Liver (tissue), 8 donors: ENCODE measurements at regions not wholly inside any gene's neighbourhood (a gene's known extent, or its start where the extent isn't known, plus 50 kb on each side); places are given as distances from the start of the nearest gene placed in this dataset.

Experiments
- DNase-seq: peaks from one replicate; pipeline ENCODE4 v3.0.0-alpha.2; 2017; ENCODE audit warnings: low spot score
- H3K27ac ChIP-seq, 2 donors: one replicate each; pipeline ENCODE4 v1.7.0; 2013; ENCODE audit warnings: inconsistent platforms in 2 of 2, low read length in 2 of 2, control low read depth in 1 of 2, low read depth in 1 of 2, mild to moderate bottlenecking in 1 of 2
- H3K27me3 ChIP-seq, 4 donors: one replicate each; pipeline versions ENCODE4 v1.6.1 to v1.7.0; 2013; ENCODE audit warnings: low read length in 3 of 4, inconsistent platforms in 1 of 4, mild to moderate bottlenecking in 1 of 4, moderate library complexity in 1 of 4; ENCODE audit not compliant: control insufficient read depth in 4 of 4, insufficient read depth in 4 of 4
- H3K36me3 ChIP-seq, 4 donors: one replicate each; pipeline versions ENCODE4 v1.6.1 to v1.7.0; 2013; ENCODE audit warnings: low read length in 3 of 4, mild to moderate bottlenecking in 3 of 4, low read depth in 1 of 4, moderate library complexity in 1 of 4; ENCODE audit not compliant: control insufficient read depth in 4 of 4, insufficient read depth in 3 of 4
- H3K4me1 ChIP-seq, 4 donors: one replicate each; pipeline versions ENCODE4 v1.6.1 to v1.7.0; 2013; ENCODE audit warnings: low read length in 3 of 4, mild to moderate bottlenecking in 3 of 4, moderate library complexity in 1 of 4; ENCODE audit not compliant: control insufficient read depth in 4 of 4, insufficient read depth in 4 of 4
- H3K4me3 ChIP-seq, 3 donors: one replicate each; pipeline versions ENCODE4 v1.6.1 to v1.7.0; 2013; ENCODE audit warnings: low read length in 3 of 3, control low read depth in 1 of 3, low read depth in 1 of 3, mild to moderate bottlenecking in 1 of 3
- H3K9ac ChIP-seq, 2 donors: one replicate each; pipeline ENCODE4 v1.7.0; 2013; ENCODE audit warnings: low read length in 2 of 2, mild to moderate bottlenecking in 2 of 2, moderate library complexity in 2 of 2, control low read depth in 1 of 2, low read depth in 1 of 2
- H3K9me3 ChIP-seq, 4 donors: one replicate each; pipeline versions ENCODE4 v1.6.1 to v1.7.0; 2013; ENCODE audit warnings: low read length in 3 of 4; ENCODE audit not compliant: control insufficient read depth in 4 of 4
- ATF3 ChIP-seq: IDR thresholded peaks from 2 replicates; pipeline ENCODE4 v1.6.1; 2016; ENCODE audit warnings: antibody characterized with exemption
- CTCF ChIP-seq: fragments of 150-350 bp; IDR thresholded peaks from 2 replicates; pipeline ENCODE4 v1.5.1; 2017; ENCODE audit warnings: improper control_type of control experiment, low read depth, low read length; ENCODE audit not compliant: missing input control
- EGR1 ChIP-seq, 2 donors: IDR thresholded peaks; 2 replicates each; pipeline ENCODE4 v1.6.1; 2016 to 2018; ENCODE audit warnings: antibody characterized with exemption in 2 of 2, low read depth in 2 of 2
- FOXA1 ChIP-seq: IDR thresholded peaks from 2 replicates; pipeline ENCODE4 v1.6.1; 2016; ENCODE audit warnings: antibody characterized with exemption
- FOXA2 ChIP-seq: IDR thresholded peaks from 2 replicates; pipeline ENCODE4 v1.6.1; 2016; ENCODE audit warnings: antibody characterized with exemption
- GABPA ChIP-seq, 2 donors: IDR thresholded peaks in 1 of 2; conservative IDR thresholded peaks in 1 of 2; 2 replicates each; pipeline ENCODE4 v1.6.1; 2016; ENCODE audit warnings: antibody characterized with exemption in 2 of 2, mild to moderate bottlenecking in 1 of 2, moderate library complexity in 1 of 2
- HNF4G ChIP-seq: IDR thresholded peaks from 2 replicates; pipeline ENCODE4 v1.6.1; 2016; ENCODE audit warnings: antibody characterized with exemption
- JUND ChIP-seq, 2 donors: IDR thresholded peaks; 2 replicates each; pipeline ENCODE4 v1.6.1; 2016; ENCODE audit warnings: antibody characterized with exemption in 2 of 2
- MAX ChIP-seq: IDR thresholded peaks from 2 replicates; pipeline ENCODE4 v1.6.1; 2016; ENCODE audit warnings: antibody characterized with exemption
- NR2F2 ChIP-seq: IDR thresholded peaks from 2 replicates; pipeline ENCODE4 v1.6.1; 2016; ENCODE audit warnings: antibody characterized with exemption
- RAD21 ChIP-seq, 2 donors: IDR thresholded peaks; 2 replicates each; pipeline ENCODE4 v1.6.1; 2016; ENCODE audit warnings: antibody characterized with exemption in 2 of 2, mild to moderate bottlenecking in 2 of 2
- REST ChIP-seq: IDR thresholded peaks from 2 replicates; pipeline ENCODE4 v1.6.1; 2016; ENCODE audit warnings: antibody characterized with exemption, mild to moderate bottlenecking
- RXRA ChIP-seq, 2 donors: IDR thresholded peaks; 2 replicates each; pipeline ENCODE4 v1.6.1; 2017 to 2018; ENCODE audit warnings: antibody characterized with exemption in 2 of 2, mild to moderate bottlenecking in 1 of 2
- TAF1 ChIP-seq: conservative IDR thresholded peaks from 2 replicates; pipeline ENCODE4 v1.6.1; 2016; ENCODE audit warnings: antibody characterized with exemption, mild to moderate bottlenecking
- YY1 ChIP-seq: IDR thresholded peaks from 2 replicates; pipeline ENCODE4 v1.6.1; 2016; ENCODE audit warnings: antibody characterized with exemption, mild to moderate bottlenecking
- ZBTB33 ChIP-seq: IDR thresholded peaks from 2 replicates; pipeline ENCODE4 v1.6.1; 2016; ENCODE audit warnings: antibody characterized with exemption
- WGBS: extraction: QIAGEN DNeasy Blood & Tissue Kit; methylation state at CpG from one replicate; pipeline ENCODE4 v1.1.7; 2013; 5-methylcytosine and 5-hydroxymethylcytosine counted together
- donor health status: healthy.
- donor health status: healthy.
- donor health status: healthy.
- donor health status: healthy.
- donor health status: healthy.

- no peak overlapping the region for H3K4me3 ChIP-seq
- H3K9ac ChIP-seq, result no peak overlapping the region
- H3K27ac ChIP-seq, result no peak overlapping the region
- TF ChIP-seq ATF3 (no peak), REST (no peak), TAF1 (no peak), ZBTB33 (no peak), FOXA2 (no peak), GABPA (IDR thresholded peaks at IDR 0.05 in 1 of 2, conservative IDR thresholded peaks at IDR 0.05 in 1 of 2) (no peak), YY1 (no peak), NR2F2 (no peak), RXRA (IDR thresholded peaks at IDR 0.05) (no peak), MAX (no peak), EGR1 (IDR thresholded peaks at IDR 0.05; ENCODE audit: low read depth in 2 of 2) (no peak), FOXA1 (no peak), RAD21 (IDR thresholded peaks at IDR 0.05) (no peak), CTCF (no peak), HNF4G (no peak)
- no peaks in the 10 kb centered on the region for H3K36me3 ChIP-seq
- no peaks in the 10 kb centered on the region for H3K4me1 ChIP-seq
- peaks cover 0 to 8% (median 3%) of the 10 kb centered on the region in 4 donors for H3K27me3 ChIP-seq
- no peak for DNase-seq
- WGBS, result 74% methylated on average over 4 of the region's 4 CpGs
- no peaks in the 10 kb centered on the region for H3K9me3 ChIP-seq
Measured at GRCh38 chr16:73885319-73885718, 411.3 kb upstream of the PSMD7 start.

- no peak for DNase-seq
- Histone ChIP-seq H3K4me1 (no peaks in the 10 kb centered on the region), H3K4me3 (no peak overlapping the region), H3K9ac (no peak overlapping the region), H3K9me3 (no peaks in the 10 kb centered on the region), H3K27ac (no peak overlapping the region), H3K27me3 (peaks cover 0 to 9% (median 3%) of the 10 kb centered on the region in 4 donors), H3K36me3 (no peaks in the 10 kb centered on the region)
- 90% methylated on average over 3 of the region's 3 CpGs for WGBS
- TF ChIP-seq RXRA (IDR thresholded peaks at IDR 0.05) (no peak), HNF4G (no peak), RAD21 (IDR thresholded peaks at IDR 0.05) (no peak), REST (no peak), TAF1 (no peak), NR2F2 (no peak), EGR1 (IDR thresholded peaks at IDR 0.05; ENCODE audit: low read depth in 2 of 2) (no peak), MAX (no peak), CTCF (no peak), GABPA (IDR thresholded peaks at IDR 0.05 in 1 of 2, conservative IDR thresholded peaks at IDR 0.05 in 1 of 2) (no peak), JUND (IDR thresholded peaks at IDR 0.05) (no peak), FOXA1 (no peak)
Measured at GRCh38 chr16:73883841-73884240, 412.8 kb upstream of the PSMD7 start.
